GM19452 (cell line): ENCODE measurements at regions not wholly inside any gene's neighbourhood (a gene's known extent, or its start where the extent isn't known, plus 50 kb on each side); places are given as distances from the start of the nearest gene placed in this dataset.

Experiments used
- ATAC-seq: cut with Tn5 transposase; IDR thresholded peaks from one replicate; pipeline ENCODE4 v1.9.1; 2021; ENCODE audit not compliant: unreplicated experiment

GRCh38 chr3:107100137-107100536 is 277.1 kb upstream of the CCDC54 start:
- no peak for ATAC-seq

GRCh38 chr3:107100573-107100972 is 276.7 kb upstream of the CCDC54 start:
- ATAC-seq = no peak

- no peak for ATAC-seq
These were observed 273.5 kb upstream of the CCDC54 start for GRCh38 chr3:107103786-107104185.

- ATAC-seq = no peak
These were observed 270.9 kb upstream of the CCDC54 start for GRCh38 chr3:107106316-107106715.

GRCh38 chr3:107106907-107107306 is 270.3 kb upstream of the CCDC54 start:
- ATAC-seq = no peak

GRCh38 chr3:107110596-107111305 is 266.5 kb upstream of the CCDC54 start:
- no peak for ATAC-seq

- ATAC-seq = no peak
These were observed 265.4 kb upstream of the CCDC54 start for GRCh38 chr3:107111872-107112271.

- ATAC-seq = no peak
These were observed 264.9 kb upstream of the CCDC54 start for GRCh38 chr3:107112356-107112755.

- ATAC-seq = no peak
These were observed 261.0 kb upstream of the CCDC54 start for GRCh38 chr3:107116251-107116650.

GRCh38 chr3:107117156-107117555 is 260.1 kb upstream of the CCDC54 start:
- no peak for ATAC-seq

GRCh38 chr3:107117922-107118536 is 259.2 kb upstream of the CCDC54 start:
- ATAC-seq = no peak

GRCh38 chr3:107124885-107125284 is 252.4 kb upstream of the CCDC54 start:
- ATAC-seq = no peak

GRCh38 chr3:107128946-107129345 is 248.3 kb upstream of the CCDC54 start:
- no peak for ATAC-seq

GRCh38 chr3:107130089-107130700 is 247.0 kb upstream of the CCDC54 start:
- no peak for ATAC-seq

GRCh38 chr3:107132674-107133073 is 244.6 kb upstream of the CCDC54 start:
- ATAC-seq = no peak

GRCh38 chr3:107133891-107134290 is 243.3 kb upstream of the CCDC54 start:
- no peak for ATAC-seq

- ATAC-seq = no peak
These were observed 235.1 kb upstream of the CCDC54 start for GRCh38 chr3:107142171-107142570.

GRCh38 chr3:107142786-107143575 is 234.3 kb upstream of the CCDC54 start:
- no peak for ATAC-seq

- ATAC-seq = no peak
These were observed 226.6 kb upstream of the CCDC54 start for GRCh38 chr3:107150675-107151074.

GRCh38 chr3:107153981-107154380 is 223.3 kb upstream of the CCDC54 start:
- ATAC-seq = no peak

- no peak for ATAC-seq
These were observed 204.8 kb upstream of the CCDC54 start for GRCh38 chr3:107172411-107172810.

GRCh38 chr3:107184375-107184774 is 192.9 kb upstream of the CCDC54 start:
- no peak for ATAC-seq
